Transverse colon (tissue), 4 donors: ENCODE measurements at regions not wholly inside any gene's neighbourhood (a gene's known extent, or its start where the extent isn't known, plus 50 kb on each side); places are given as distances from the start of the nearest gene placed in this dataset.
A peak's percentile ranks its signal among the peaks of the same experiment; 100 is the strongest.

Source experiments
- DNase-seq: peaks from one replicate; pipeline ENCODE4 v3.0.0-alpha.2; 2019
- H3K27ac ChIP-seq, 4 donors: fragments of 200-600 bp; sonication (generic); 2 replicates each; pipeline ENCODE4 v1.5.1; 2016 to 2018; ENCODE audit warnings: inconsistent platforms in 4 of 4
- H3K27me3 ChIP-seq: fragments of 200-600 bp; sonication (generic); 2 replicates; pipeline ENCODE4 v1.5.1; 2017; ENCODE audit warnings: inconsistent platforms
- H3K36me3 ChIP-seq, 4 donors: fragments of 200-600 bp; sonication (generic); 2 replicates each; pipeline ENCODE4 v1.5.1; 2017 to 2019; ENCODE audit warnings: inconsistent platforms in 4 of 4
- H3K4me1 ChIP-seq, 4 donors: fragments of 200-600 bp; sonication (generic); 2 replicates each; pipeline ENCODE4 v1.5.1; 2017 to 2020; ENCODE audit warnings: inconsistent platforms in 4 of 4
- H3K4me3 ChIP-seq, 4 donors: fragments of 200-600 bp; sonication (generic); 1 replicate in 1 of 4; 2 replicates in 3 of 4; pipeline versions ENCODE4 v1.5.1 to v1.6.1; 2017 to 2019; ENCODE audit warnings: inconsistent platforms in 4 of 4
- H3K9me3 ChIP-seq, 2 donors: fragments of 200-600 bp; sonication (generic); 2 replicates each; pipeline ENCODE4 v1.5.1; 2017 to 2019; ENCODE audit warnings: inconsistent platforms in 2 of 2
- CTCF ChIP-seq, 5 experiments: fragments of 200-600 bp in 3 of 5; fragments of 450-650 bp in 2 of 5; sonication (generic) in 3 of 5; IDR thresholded peaks; 1 replicate in 2 of 5; 2 replicates in 3 of 5; pipeline ENCODE4 v1.5.1; 2016 to 2017; ENCODE audit warnings: antibody characterized with exemption in 5 of 5, inconsistent platforms in 3 of 5, mild to moderate bottlenecking in 2 of 5, moderate library complexity in 1 of 5
- EP300 ChIP-seq: sonication (generic); formaldehyde crosslinking; IDR thresholded peaks from one replicate; pipeline ENCODE4 v1.6.1; 2017; ENCODE audit warnings: antibody characterized with exemption, low read depth
- POLR2A ChIP-seq: fragments of 450-650 bp; IDR thresholded peaks from one replicate; pipeline ENCODE4 v1.6.1; 2016; ENCODE audit warnings: antibody characterized with exemption, mild to moderate bottlenecking, moderate library complexity
- POLR2AphosphoS5 ChIP-seq, 3 donors: sonication (generic); formaldehyde crosslinking; IDR thresholded peaks; one replicate each; pipeline ENCODE4 v1.6.1; 2016; ENCODE audit warnings: antibody characterized with exemption in 3 of 3
- WGBS, 2 donors: methylation state at CpG; one replicate each; pipeline ENCODE4 v1.1.5; 2018; ENCODE audit warnings: low coverage in 1 of 2; 5-methylcytosine and 5-hydroxymethylcytosine counted together
- in situ Hi-C, 4 donors: fragments of 200-750 bp; cut with MboI; loops; one replicate each; pipeline versions ENCODE4 v1.15.0 to v1.15.1; 2017; ENCODE audit warnings: low sequenced_read_pairs in 3 of 4, low pct_ligation_motif_present in 1 of 4, low pct_unique_long_range_greater_than_20kb in 1 of 4
- intact Hi-C: fragments of 100-400 bp; cut with DNase I; formaldehyde crosslinking; loops from one replicate; pipeline ENCODE4 v1.15.1; 2023; ENCODE audit warnings: low total_unique reads

GRCh38 chr11:81669935-81670543 is 1063.6 kb downstream of the FAM181B start:
- H3K4me3 ChIP-seq, result no peak overlapping the region
- no peaks in the 10 kb centered on the region for H3K36me3 ChIP-seq
- H3K4me1 ChIP-seq, result no peaks in the 10 kb centered on the region
- in situ Hi-C loops (no loop called here), intact Hi-C loops (no loop called here)
- H3K27ac ChIP-seq, result no peak overlapping the region
- no peaks in the 10 kb centered on the region for H3K9me3 ChIP-seq
- H3K27me3 ChIP-seq, result no peaks in the 10 kb centered on the region
- WGBS, 2 donors, result 60 to 91% methylated on average over 1 of the region's 1 CpG
- TF ChIP-seq POLR2A, result no peak
- TF ChIP-seq EP300, result no peak
- TF ChIP-seq POLR2AphosphoS5 (IDR thresholded peaks at IDR 0.05), result no peak
- no peak for TF ChIP-seq CTCF (IDR thresholded peaks at IDR 0.05)
- no peak for DNase-seq

GRCh38 chr11:81658722-81659121 is 1074.9 kb downstream of the FAM181B start:
- peak in 2 of 5 experiments; percentile 13 to 20 for TF ChIP-seq CTCF (IDR thresholded peaks at IDR 0.05)
- TF ChIP-seq POLR2A, result no peak

GRCh38 chr11:81655351-81655750 is 1078.3 kb downstream of the FAM181B start:
- in situ Hi-C loops (no loop called here), intact Hi-C loops (no loop called here)
- no peak for TF ChIP-seq CTCF (IDR thresholded peaks at IDR 0.05)
- no peak for TF ChIP-seq POLR2AphosphoS5 (IDR thresholded peaks at IDR 0.05)
- TF ChIP-seq POLR2A, result no peak
- TF ChIP-seq EP300, result no peak
- DNase-seq, result no peak
- Histone ChIP-seq H3K27me3 (no peaks in the 10 kb centered on the region), H3K9me3 (peaks cover 0 to 6% of the 10 kb centered on the region in 2 donors), H3K27ac (no peak overlapping the region), H3K4me3 (no peak overlapping the region), H3K36me3 (no peaks in the 10 kb centered on the region), H3K4me1 (no peaks in the 10 kb centered on the region)

More at GRCh38 chr11:81658722-81659121, 1074.9 kb downstream of the FAM181B start:
- H3K36me3 ChIP-seq, result no peaks in the 10 kb centered on the region
- H3K27ac ChIP-seq, result no peak overlapping the region
- H3K4me1 ChIP-seq, result no peaks in the 10 kb centered on the region
- DNase-seq, result no peak
- H3K4me3 ChIP-seq, result no peak overlapping the region
- 68% methylated on average over 1 of the region's 1 CpG; no CpG with 5 or more reads in 1 of the 2 donors for WGBS, 2 donors
- no peaks in the 10 kb centered on the region for H3K27me3 ChIP-seq
- intact Hi-C loops, result no loop called here
- in situ Hi-C loops, result no loop called here
- H3K9me3 ChIP-seq, result peaks cover 0 to 6% of the 10 kb centered on the region in 2 donors

GRCh38 chr11:81647374-81647773 is 1086.3 kb downstream of the FAM181B start:
- 61 to 67% methylated on average over 3 of the region's 3 CpGs for WGBS, 2 donors
- no peaks in the 10 kb centered on the region for H3K4me1 ChIP-seq
- no peak for DNase-seq
- no peaks in the 10 kb centered on the region for H3K27me3 ChIP-seq
- no peak overlapping the region for H3K27ac ChIP-seq
- TF ChIP-seq EP300, result no peak
- no peak for TF ChIP-seq POLR2A
- TF ChIP-seq CTCF (IDR thresholded peaks at IDR 0.05), result no peak
- no peak for TF ChIP-seq POLR2AphosphoS5 (IDR thresholded peaks at IDR 0.05)
- in situ Hi-C loops (loop anchor here (5.0 to 25.0 kb wide), 4 partner anchors 847 to 1050 kb away; no protein-coding TSS in a partner anchor), intact Hi-C loops (no loop called here)
- no peaks in the 10 kb centered on the region for H3K9me3 ChIP-seq
- no peak overlapping the region for H3K4me3 ChIP-seq
- H3K36me3 ChIP-seq, result no peaks in the 10 kb centered on the region
